ENCODE measurements at regions not wholly inside any gene's neighbourhood (a gene's known extent, or its start where the extent isn't known, plus 50 kb on each side); places are given as distances from the start of the nearest gene placed in this dataset.
A peak's percentile ranks its signal among the peaks of the same experiment; 100 is the strongest.
"Not testable (repeated sequence)": the region's sequence is repeated elsewhere in the genome, so short reads cannot be mapped to it uniquely, and the experiment has no call there.

GRCh38 chr7:6988608-6989007 lies 162.5 kb upstream of the CCZ1B start:
- not testable (repeated sequence) for DNase-seq (ENCODE audit: insufficient read length, low spot score, missing footprints); H2AFZ ChIP-seq (ENCODE audit: low read length); H3K9me3 ChIP-seq (ENCODE audit: low read depth, low read length); H4K20me1 ChIP-seq (ENCODE audit: insufficient read depth, low read length); H3K27me3 ChIP-seq (ENCODE audit: insufficient read depth, low read length); H3K27ac ChIP-seq (ENCODE audit: low read depth, low read length); H3K4me1 ChIP-seq (ENCODE audit: insufficient read depth, low read length); H3K36me3 ChIP-seq (ENCODE audit: insufficient read depth, low read length); H3K79me2 ChIP-seq (ENCODE audit: insufficient read depth, low read length); H3K4me3 ChIP-seq (ENCODE audit: insufficient read depth, low read length); H3K4me2 ChIP-seq (ENCODE audit: insufficient read depth, low read length)

GRCh38 chr7:6989968-6990367 lies 163.9 kb upstream of the CCZ1B start:
- H3K4me1 ChIP-seq (ENCODE audit: insufficient read depth, low read length); H3K9me3 ChIP-seq (ENCODE audit: low read depth, low read length); H2AFZ ChIP-seq (ENCODE audit: low read length); H3K4me2 ChIP-seq (ENCODE audit: insufficient read depth, low read length); H3K36me3 ChIP-seq (ENCODE audit: insufficient read depth, low read length); DNase-seq (ENCODE audit: insufficient read length, low spot score, missing footprints); H3K4me3 ChIP-seq (ENCODE audit: insufficient read depth, low read length); H3K79me2 ChIP-seq (ENCODE audit: insufficient read depth, low read length); H4K20me1 ChIP-seq (ENCODE audit: insufficient read depth, low read length); H3K27me3 ChIP-seq (ENCODE audit: insufficient read depth, low read length); H3K27ac ChIP-seq (ENCODE audit: low read depth, low read length): not testable (repeated sequence)

GRCh38 chr7:6990426-6991152 lies 164.5 kb upstream of the CCZ1B start:
- H3K4me2 ChIP-seq (ENCODE audit: insufficient read depth, low read length); H3K4me1 ChIP-seq (ENCODE audit: insufficient read depth, low read length); DNase-seq (ENCODE audit: insufficient read length, low spot score, missing footprints); H3K27ac ChIP-seq (ENCODE audit: low read depth, low read length); H3K27me3 ChIP-seq (ENCODE audit: insufficient read depth, low read length); H3K36me3 ChIP-seq (ENCODE audit: insufficient read depth, low read length); H2AFZ ChIP-seq (ENCODE audit: low read length); H3K9me3 ChIP-seq (ENCODE audit: low read depth, low read length); H4K20me1 ChIP-seq (ENCODE audit: insufficient read depth, low read length); H3K4me3 ChIP-seq (ENCODE audit: insufficient read depth, low read length); H3K79me2 ChIP-seq (ENCODE audit: insufficient read depth, low read length): not testable (repeated sequence)

- H3K4me1 ChIP-seq (ENCODE audit: insufficient read depth, low read length); H3K36me3 ChIP-seq (ENCODE audit: insufficient read depth, low read length); H3K9me3 ChIP-seq (ENCODE audit: low read depth, low read length); H3K79me2 ChIP-seq (ENCODE audit: insufficient read depth, low read length); H3K27me3 ChIP-seq (ENCODE audit: insufficient read depth, low read length); H3K27ac ChIP-seq (ENCODE audit: low read depth, low read length); H4K20me1 ChIP-seq (ENCODE audit: insufficient read depth, low read length); DNase-seq (ENCODE audit: insufficient read length, low spot score, missing footprints): not testable (repeated sequence)
- Histone ChIP-seq H3K4me3 (ENCODE audit: insufficient read depth, low read length) (peak overlapping the region; percentile 61), H2AFZ (ENCODE audit: low read length) (peak overlapping the region; percentile 81), H3K4me2 (ENCODE audit: insufficient read depth, low read length) (peak overlapping the region; percentile 81)
These were observed 165.1 kb upstream of the CCZ1B start for GRCh38 chr7:6991169-6991611.

- not testable (repeated sequence) for H3K4me1 ChIP-seq (ENCODE audit: insufficient read depth, low read length); H3K9me3 ChIP-seq (ENCODE audit: low read depth, low read length); H3K27ac ChIP-seq (ENCODE audit: low read depth, low read length); H3K79me2 ChIP-seq (ENCODE audit: insufficient read depth, low read length); H4K20me1 ChIP-seq (ENCODE audit: insufficient read depth, low read length); DNase-seq (ENCODE audit: insufficient read length, low spot score, missing footprints); H3K36me3 ChIP-seq (ENCODE audit: insufficient read depth, low read length); H3K27me3 ChIP-seq (ENCODE audit: insufficient read depth, low read length)
- peak overlapping the region; percentile 81 for H3K4me2 ChIP-seq (ENCODE audit: insufficient read depth, low read length)
- H3K4me3 ChIP-seq (ENCODE audit: insufficient read depth, low read length) = peak overlapping the region; percentile 61
- peak overlapping the region; percentile 81 for H2AFZ ChIP-seq (ENCODE audit: low read length)
These were observed 165.6 kb upstream of the CCZ1B start for GRCh38 chr7:6991686-6992085.

- H3K4me1 ChIP-seq (ENCODE audit: insufficient read depth, low read length); H3K4me3 ChIP-seq (ENCODE audit: insufficient read depth, low read length); H3K79me2 ChIP-seq (ENCODE audit: insufficient read depth, low read length); H3K27me3 ChIP-seq (ENCODE audit: insufficient read depth, low read length); H3K27ac ChIP-seq (ENCODE audit: low read depth, low read length); H3K36me3 ChIP-seq (ENCODE audit: insufficient read depth, low read length); H2AFZ ChIP-seq (ENCODE audit: low read length); H3K4me2 ChIP-seq (ENCODE audit: insufficient read depth, low read length); DNase-seq (ENCODE audit: insufficient read length, low spot score, missing footprints); H4K20me1 ChIP-seq (ENCODE audit: insufficient read depth, low read length); H3K9me3 ChIP-seq (ENCODE audit: low read depth, low read length): not testable (repeated sequence)
These were observed 166.1 kb upstream of the CCZ1B start for GRCh38 chr7:6992133-6992532.

GRCh38 chr7:6995026-6995425 lies 169.0 kb upstream of the CCZ1B start:
- not testable (repeated sequence) for H2AFZ ChIP-seq (ENCODE audit: low read length); H3K36me3 ChIP-seq (ENCODE audit: insufficient read depth, low read length); H3K9me3 ChIP-seq (ENCODE audit: low read depth, low read length); H3K79me2 ChIP-seq (ENCODE audit: insufficient read depth, low read length); H3K4me3 ChIP-seq (ENCODE audit: insufficient read depth, low read length); DNase-seq (ENCODE audit: insufficient read length, low spot score, missing footprints); H4K20me1 ChIP-seq (ENCODE audit: insufficient read depth, low read length); H3K27ac ChIP-seq (ENCODE audit: low read depth, low read length); H3K4me1 ChIP-seq (ENCODE audit: insufficient read depth, low read length); H3K27me3 ChIP-seq (ENCODE audit: insufficient read depth, low read length); H3K4me2 ChIP-seq (ENCODE audit: insufficient read depth, low read length)

GRCh38 chr7:6995493-6996289 lies 169.6 kb upstream of the CCZ1B start:
- not testable (repeated sequence) for H3K4me1 ChIP-seq (ENCODE audit: insufficient read depth, low read length); H3K4me2 ChIP-seq (ENCODE audit: insufficient read depth, low read length); H4K20me1 ChIP-seq (ENCODE audit: insufficient read depth, low read length); H3K79me2 ChIP-seq (ENCODE audit: insufficient read depth, low read length); H3K27ac ChIP-seq (ENCODE audit: low read depth, low read length); H3K27me3 ChIP-seq (ENCODE audit: insufficient read depth, low read length); H3K9me3 ChIP-seq (ENCODE audit: low read depth, low read length); DNase-seq (ENCODE audit: insufficient read length, low spot score, missing footprints); H3K36me3 ChIP-seq (ENCODE audit: insufficient read depth, low read length); H2AFZ ChIP-seq (ENCODE audit: low read length); H3K4me3 ChIP-seq (ENCODE audit: insufficient read depth, low read length)
